Kidney tubule cell (primary cell): ENCODE measurements at regions not wholly inside any gene's neighbourhood (a gene's known extent, or its start where the extent isn't known, plus 50 kb on each side); places are given as distances from the start of the nearest gene placed in this dataset.
"Not testable (repeated sequence)": the region's sequence is repeated elsewhere in the genome, so short reads cannot be mapped to it uniquely, and the experiment has no call there.

ENCODE experiments used
- DNase-seq: peaks from one replicate; pipeline ENCODE4 v3.0.0-alpha.2; 2018; ENCODE audit warnings: low spot score

DNA sequence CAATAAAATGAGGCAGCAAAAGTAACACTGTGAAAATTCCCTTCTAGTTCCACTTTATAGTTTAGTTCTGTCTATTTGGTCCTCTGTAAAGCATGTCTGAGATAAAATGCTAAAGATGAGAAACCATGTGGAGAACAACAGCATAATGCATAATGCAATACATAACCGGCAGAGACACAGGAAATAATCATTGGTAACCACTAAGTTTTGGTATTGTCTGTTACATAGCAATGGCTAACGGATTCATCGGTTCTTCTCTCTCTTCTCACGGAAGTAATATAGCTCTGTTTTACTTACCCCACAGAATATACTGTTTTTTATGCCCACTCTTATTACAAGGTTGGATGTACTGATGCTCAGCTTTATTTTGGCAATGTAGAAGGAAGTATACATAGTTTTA is 158.9 kb downstream of the FAM174A start:
- no peak for DNase-seq

DNA sequence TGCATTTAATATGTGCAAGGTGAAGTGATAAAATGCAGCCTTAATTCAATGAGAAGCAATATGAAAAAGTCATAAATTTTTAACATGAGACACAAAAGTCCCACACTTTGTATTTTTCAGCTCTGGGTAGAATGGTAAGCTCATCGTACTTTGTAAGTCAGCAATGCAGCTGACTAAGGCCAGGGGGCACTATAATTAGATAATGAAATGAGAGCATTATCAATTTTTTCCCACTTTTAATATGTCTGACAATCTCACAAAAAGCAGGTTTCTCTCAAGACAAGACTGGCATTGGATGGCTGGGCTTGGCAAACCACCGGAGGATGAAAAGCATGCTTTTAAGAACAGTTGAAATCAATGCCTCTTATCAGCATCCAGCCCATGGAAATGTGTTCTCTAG is 162.8 kb downstream of the FAM174A start:
- DNase-seq: no peak

- DNase-seq: peak; percentile 9
These were observed 171.6 kb downstream of the FAM174A start for GRCh38 chr5:100706776-100707175.

DNA sequence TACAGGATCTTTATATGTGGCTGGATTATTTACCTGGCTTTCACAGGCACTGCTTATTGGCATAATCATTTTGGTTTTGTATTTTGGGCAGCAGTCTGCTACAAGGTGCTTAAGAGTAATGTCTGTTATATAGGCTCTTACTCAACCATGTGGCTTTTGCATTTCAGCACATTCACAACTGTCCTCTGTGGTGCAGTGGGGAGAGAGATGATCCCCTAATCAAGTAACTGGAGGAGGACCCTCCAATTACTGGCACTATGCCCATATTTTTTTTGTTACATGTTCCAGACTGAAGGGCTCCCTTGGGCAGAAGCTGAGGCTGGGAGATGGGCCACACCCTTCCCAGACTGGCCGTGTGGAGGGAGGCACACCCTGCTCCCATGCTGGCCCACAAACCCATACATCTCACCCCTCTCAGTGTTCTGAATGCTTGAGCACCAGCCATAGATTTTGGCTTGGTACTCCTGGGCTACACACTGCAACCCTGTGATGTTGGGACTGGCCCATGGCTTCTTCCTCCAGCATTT is 173.5 kb downstream of the FAM174A start:
- DNase-seq: no peak

GRCh38 chr5:100709771-100710170 is 174.6 kb downstream of the FAM174A start:
- DNase-seq: no peak

DNA sequence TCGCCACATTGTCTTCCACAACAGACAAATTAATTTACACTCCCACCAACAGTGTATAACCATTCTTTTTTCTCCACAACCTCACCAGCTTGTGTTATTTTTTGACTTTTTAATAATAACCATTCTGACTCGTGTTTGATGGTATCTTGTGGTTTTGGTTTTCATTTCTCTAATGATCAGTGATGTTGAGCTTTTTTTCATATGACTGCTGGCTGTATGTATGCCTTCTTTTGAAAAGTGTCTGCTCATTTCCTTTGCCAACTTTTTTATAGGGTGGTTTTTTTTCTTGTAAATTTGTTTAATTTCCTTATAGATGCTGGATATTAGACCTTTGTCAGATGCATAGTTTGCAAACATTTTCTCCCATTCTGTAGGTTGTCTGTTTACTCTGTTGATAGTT is 179.6 kb downstream of the FAM174A start:
- not testable (repeated sequence) for DNase-seq

- DNase-seq: no peak
These were observed 180.4 kb downstream of the ST8SIA4 start for GRCh38 chr5:100722657-100723056.

DNA sequence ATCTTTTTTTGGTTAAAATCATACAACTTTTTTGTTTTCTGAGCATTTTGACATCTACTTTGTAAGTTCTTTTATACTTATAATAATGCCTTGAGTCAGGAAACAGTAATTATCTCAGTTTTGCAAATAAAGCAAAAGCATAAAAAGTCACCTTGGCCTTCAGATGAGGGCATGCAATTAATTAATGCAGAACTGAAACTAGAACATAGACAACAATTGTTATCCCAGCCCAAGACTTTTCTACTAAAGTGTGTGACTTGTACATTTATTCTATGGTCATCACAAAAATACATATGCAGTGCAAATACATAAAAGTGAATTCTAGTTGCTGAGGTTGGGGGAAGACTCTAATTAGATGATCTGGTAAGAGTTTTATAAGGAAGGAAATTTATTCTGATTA is 179.9 kb downstream of the ST8SIA4 start:
- DNase-seq: no peak

DNA sequence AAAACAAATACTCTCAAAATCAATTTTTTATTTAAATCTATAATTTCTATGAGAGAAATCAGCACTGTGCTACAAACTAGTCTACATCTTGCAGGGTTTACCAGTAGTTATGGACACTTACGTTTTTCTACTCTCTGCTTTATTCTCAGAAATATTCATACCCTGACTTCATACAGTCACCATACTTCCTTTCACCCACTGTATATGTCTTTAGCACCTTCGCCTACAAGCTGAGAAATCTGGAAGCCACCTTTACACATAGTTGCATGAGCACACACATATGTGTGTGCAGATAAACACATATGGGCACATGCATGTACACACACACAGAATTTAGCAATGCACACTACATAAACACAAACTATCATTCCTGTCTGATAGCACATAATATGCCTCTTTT is 177.0 kb downstream of the ST8SIA4 start:
- DNase-seq: no peak

GRCh38 chr5:100731768-100732167 is 171.3 kb downstream of the ST8SIA4 start:
- no peak for DNase-seq

- no peak for DNase-seq
These were observed 156.4 kb downstream of the ST8SIA4 start for GRCh38 chr5:100746730-100747129.

DNA sequence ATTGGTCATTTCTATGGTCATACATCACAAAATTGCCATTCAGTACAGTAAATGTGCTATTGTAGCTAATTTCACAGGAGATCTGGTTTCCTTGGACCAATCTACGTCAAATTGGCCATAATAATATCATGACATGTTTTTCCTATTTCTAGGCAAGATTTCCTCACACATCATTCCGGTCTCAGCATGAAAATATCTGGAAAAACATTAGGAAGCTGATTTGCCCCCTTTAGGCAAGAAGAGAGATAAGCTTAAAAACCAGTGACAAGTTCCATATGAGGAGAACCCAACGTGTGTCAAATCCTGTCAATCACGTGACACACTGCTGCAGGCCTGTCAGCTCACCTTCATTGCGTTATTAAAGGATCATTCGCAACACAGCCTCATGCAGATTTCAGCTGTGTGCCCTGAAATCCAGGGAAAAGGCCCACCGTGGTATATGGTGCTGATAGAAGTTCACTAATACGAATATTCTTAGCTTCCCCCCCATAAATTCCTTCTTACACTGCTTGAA is 153.3 kb downstream of the ST8SIA4 start:
- DNase-seq: no peak

- DNase-seq: no peak
These were observed 147.6 kb downstream of the ST8SIA4 start for GRCh38 chr5:100755435-100755834.
